SK-N-SH (cell line): ENCODE measurements at regions not wholly inside any gene's neighbourhood (a gene's known extent, or its start where the extent isn't known, plus 50 kb on each side); places are given as distances from the start of the nearest gene placed in this dataset.
A peak's percentile ranks its signal among the peaks of the same experiment; 100 is the strongest.

Experiments used
- EP300 ChIP-seq, 2 experiments: IDR thresholded peaks; 2 replicates each; pipeline versions ENCODE4 v1.4.0 to v1.6.1; 2012; ENCODE audit warnings: borderline replicate concordance in 1 of 2, low read depth in 1 of 2, low read length in 1 of 2
- EZH2phosphoT487 ChIP-seq: fragments of 200-600 bp; sonication (generic); IDR thresholded peaks from 2 replicates; pipeline ENCODE4 v1.6.1; 2017; ENCODE audit warnings: low read depth, mixed run types, mild to moderate bottlenecking, antibody characterized with exemption, moderate library complexity, borderline replicate concordance
- FOSL2 ChIP-seq: IDR thresholded peaks from 2 replicates; pipeline ENCODE4 v1.4.0; 2012; ENCODE audit warnings: low read depth, mild to moderate bottlenecking, moderate library complexity, borderline replicate concordance
- FOXJ3 ChIP-seq: sonication (generic); formaldehyde crosslinking; IDR thresholded peaks from 2 replicates; pipeline ENCODE4 v1.5.1; 2020; ENCODE audit warnings: mild to moderate bottlenecking, missing genetic modification reagents
- GABPA ChIP-seq: IDR thresholded peaks from 2 replicates; pipeline ENCODE4 v1.4.0; 2012; ENCODE audit warnings: low read depth, mild to moderate bottlenecking
- GATA2 ChIP-seq: sonication (generic); formaldehyde crosslinking; IDR thresholded peaks from 2 replicates; pipeline ENCODE4 v1.5.0; 2020; ENCODE audit warnings: mild to moderate bottlenecking, missing genetic modification reagents
- MEF2A ChIP-seq: IDR thresholded peaks from 2 replicates; pipeline ENCODE4 v1.4.0; 2012; ENCODE audit warnings: low read depth, borderline replicate concordance
- MXI1 ChIP-seq: IDR thresholded peaks from 2 replicates; pipeline ENCODE4 v1.6.1; 2012; ENCODE audit warnings: mild to moderate bottlenecking, low read depth, low read length, improper control_type of control experiment
- PBX3 ChIP-seq: IDR thresholded peaks from 2 replicates; pipeline ENCODE4; 2012
- RAD21 ChIP-seq: IDR thresholded peaks from 2 replicates; pipeline ENCODE4 v1.6.1; 2012; ENCODE audit warnings: mild to moderate bottlenecking, low read length
- REST ChIP-seq: IDR thresholded peaks from 2 replicates; pipeline ENCODE4 v1.6.1; 2012; ENCODE audit warnings: mild to moderate bottlenecking, low read depth, low read length, moderate library complexity
- RFX5 ChIP-seq: IDR thresholded peaks from 2 replicates; pipeline ENCODE4 v1.6.1; 2012; ENCODE audit warnings: mild to moderate bottlenecking, improper control_type of control experiment, low read length
- RXRA ChIP-seq: IDR thresholded peaks from 2 replicates; pipeline ENCODE4 v1.4.0; 2012; ENCODE audit warnings: low read depth, mild to moderate bottlenecking, borderline replicate concordance
- SIN3A ChIP-seq: IDR thresholded peaks from 2 replicates; pipeline ENCODE4 v1.6.1; 2012; ENCODE audit warnings: low read depth, mild to moderate bottlenecking, low read length, moderate library complexity, borderline replicate concordance
- SMC3 ChIP-seq: IDR thresholded peaks from 2 replicates; pipeline ENCODE4 v1.6.1; 2012; ENCODE audit warnings: low read depth, low read length, improper control_type of control experiment
- TAF1 ChIP-seq: IDR thresholded peaks from 2 replicates; pipeline ENCODE4 v1.6.1; 2012; ENCODE audit warnings: low read depth, mild to moderate bottlenecking, low read length, moderate library complexity, borderline replicate concordance
- TCF12 ChIP-seq: IDR thresholded peaks from 2 replicates; pipeline ENCODE4 v1.4.0; 2012
- TEAD4 ChIP-seq: IDR thresholded peaks from 2 replicates; pipeline ENCODE4 v1.4.0; 2012; ENCODE audit warnings: mild to moderate bottlenecking, borderline replicate concordance; ENCODE audit not compliant: insufficient read depth
- USF1 ChIP-seq: IDR thresholded peaks from 2 replicates; pipeline ENCODE4 v1.4.0; 2012; ENCODE audit warnings: low read depth, borderline replicate concordance
- USF2 ChIP-seq: fragments of 150-350 bp; IDR thresholded peaks from 2 replicates; pipeline ENCODE4 v1.6.1; 2017; ENCODE audit warnings: antibody characterized with exemption, low read length, low read depth, borderline replicate concordance

- TF ChIP-seq TEAD4 (no peak), REST (no peak), RFX5 (no peak), USF2 (no peak), GATA2 (CRISPR knock-in tag) (peak; percentile 41), RXRA (no peak), TAF1 (no peak), SMC3 (peak; percentile 41), PBX3 (no peak), FOXJ3 (CRISPR knock-in tag) (no peak), TCF12 (no peak), GABPA (no peak), MEF2A (no peak), EP300 (IDR thresholded peaks at IDR 0.05; ENCODE audit: borderline replicate concordance in 1 of 2, low read depth in 1 of 2, low read length in 1 of 2) (no peak; a peak in 1 of 4 replicates), USF1 (no peak), SIN3A (no peak), MXI1 (no peak), FOSL2 (no peak), EZH2phosphoT487 (no peak), RAD21 (peak; percentile 75)
These were observed 1703.8 kb downstream of the MAT2B start (continued) for GRCh38 chr5:165209101-165209727.
